ENCODE measurements at regions not wholly inside any gene's neighbourhood (a gene's known extent, or its start where the extent isn't known, plus 50 kb on each side); places are given as distances from the start of the nearest gene placed in this dataset.

DNA sequence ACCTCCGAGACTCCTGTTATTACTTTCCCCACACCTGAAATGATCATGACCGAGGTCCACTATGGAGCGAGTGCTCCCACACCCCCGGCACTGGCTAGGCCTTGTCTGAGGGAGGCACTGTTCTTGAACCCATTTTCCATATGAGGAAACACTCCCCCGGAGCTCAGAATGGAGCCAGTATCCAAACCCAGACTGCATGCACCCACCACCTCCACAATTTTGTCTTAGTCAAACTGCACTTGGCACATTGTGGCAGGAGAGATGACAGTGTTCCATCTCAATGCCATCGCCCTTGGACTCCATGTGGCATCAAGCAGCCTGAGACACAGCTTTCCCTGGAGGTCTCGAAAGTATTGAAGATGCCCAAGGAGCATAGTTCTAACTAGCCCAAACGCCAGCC, 154.1 kb downstream of the NUP210 start:
- BruUV-seq (replicated peaks): no TSS peak
- intact Hi-C loops (cut with micrococcal nuclease; ENCODE audit: unreplicated experiment): no loop called here
- Mint-ChIP-seq H3K36me3 (ENCODE audit: insufficient read depth, unreplicated experiment) (no peaks in the 10 kb centered on the region), H3K27me3 (ENCODE audit: unreplicated experiment) (peaks cover 62% of the 10 kb centered on the region), H3K4me1 (ENCODE audit: low read depth, unreplicated experiment) (peaks cover 7% of the 10 kb centered on the region), H3K27ac (ENCODE audit: unreplicated experiment) (no peak overlapping the region), H3K9me3 (ENCODE audit: low read depth, unreplicated experiment) (no peaks in the 10 kb centered on the region), H3K4me3 (ENCODE audit: low read depth, unreplicated experiment) (no peak overlapping the region)
- TF ChIP-seq, protein P1, sequence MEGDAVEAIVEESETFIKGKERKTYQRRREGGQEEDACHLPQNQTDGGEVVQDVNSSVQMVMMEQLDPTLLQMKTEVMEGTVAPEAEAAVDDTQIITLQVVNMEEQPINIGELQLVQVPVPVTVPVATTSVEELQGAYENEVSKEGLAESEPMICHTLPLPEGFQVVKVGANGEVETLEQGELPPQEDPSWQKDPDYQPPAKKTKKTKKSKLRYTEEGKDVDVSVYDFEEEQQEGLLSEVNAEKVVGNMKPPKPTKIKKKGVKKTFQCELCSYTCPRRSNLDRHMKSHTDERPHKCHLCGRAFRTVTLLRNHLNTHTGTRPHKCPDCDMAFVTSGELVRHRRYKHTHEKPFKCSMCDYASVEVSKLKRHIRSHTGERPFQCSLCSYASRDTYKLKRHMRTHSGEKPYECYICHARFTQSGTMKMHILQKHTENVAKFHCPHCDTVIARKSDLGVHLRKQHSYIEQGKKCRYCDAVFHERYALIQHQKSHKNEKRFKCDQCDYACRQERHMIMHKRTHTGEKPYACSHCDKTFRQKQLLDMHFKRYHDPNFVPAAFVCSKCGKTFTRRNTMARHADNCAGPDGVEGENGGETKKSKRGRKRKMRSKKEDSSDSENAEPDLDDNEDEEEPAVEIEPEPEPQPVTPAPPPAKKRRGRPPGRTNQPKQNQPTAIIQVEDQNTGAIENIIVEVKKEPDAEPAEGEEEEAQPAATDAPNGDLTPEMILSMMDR (IDR thresholded peaks at IDR 0.05; ENCODE audit: unreplicated experiment): no peak
- DNase-seq: no peak
- CTCF ChIA-PET: interaction anchor here (0.7 to 0.8 kb wide), 2 partner anchors 57 to 1341 kb away, joined by 3 to 5 read pairs; no protein-coding TSS in a partner anchor

DNA sequence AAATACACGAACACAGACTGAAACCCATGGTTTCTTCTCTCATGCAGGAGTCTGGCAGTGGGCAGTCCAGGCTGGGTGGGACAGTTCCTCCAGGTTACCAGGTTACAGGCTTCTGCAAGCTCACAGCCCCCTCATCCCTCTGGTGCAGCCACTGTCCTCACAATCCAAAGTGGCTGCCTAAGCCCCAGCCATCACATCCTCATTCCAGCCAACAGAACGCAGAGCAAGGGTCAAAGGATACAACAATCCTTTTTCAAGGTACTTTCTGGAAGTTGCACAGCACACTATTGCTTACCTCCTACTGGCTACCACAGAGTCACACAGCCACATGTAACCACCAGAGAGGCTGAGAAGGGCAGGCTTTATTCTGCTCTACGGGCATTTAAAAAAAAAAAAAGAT, 154.6 kb downstream of the NUP210 start:
- Mint-ChIP-seq H3K36me3 (ENCODE audit: insufficient read depth, unreplicated experiment) (no peaks in the 10 kb centered on the region), H3K27ac (ENCODE audit: unreplicated experiment) (no peak overlapping the region), H3K27me3 (ENCODE audit: unreplicated experiment) (peaks cover 67% of the 10 kb centered on the region), H3K4me1 (ENCODE audit: low read depth, unreplicated experiment) (peaks cover 7% of the 10 kb centered on the region), H3K9me3 (ENCODE audit: low read depth, unreplicated experiment) (no peaks in the 10 kb centered on the region), H3K4me3 (ENCODE audit: low read depth, unreplicated experiment) (no peak overlapping the region)
- DNase-seq: no peak
- BruUV-seq (replicated peaks): no TSS peak
- CTCF ChIA-PET: interaction anchor here (0.8 kb wide), 1 partner anchor 1342 kb away, joined by 5 read pairs; no protein-coding TSS in a partner anchor
- intact Hi-C loops (cut with micrococcal nuclease; ENCODE audit: unreplicated experiment): no loop called here
- TF ChIP-seq, protein P1 (IDR thresholded peaks at IDR 0.05; ENCODE audit: unreplicated experiment): no peak

DNA sequence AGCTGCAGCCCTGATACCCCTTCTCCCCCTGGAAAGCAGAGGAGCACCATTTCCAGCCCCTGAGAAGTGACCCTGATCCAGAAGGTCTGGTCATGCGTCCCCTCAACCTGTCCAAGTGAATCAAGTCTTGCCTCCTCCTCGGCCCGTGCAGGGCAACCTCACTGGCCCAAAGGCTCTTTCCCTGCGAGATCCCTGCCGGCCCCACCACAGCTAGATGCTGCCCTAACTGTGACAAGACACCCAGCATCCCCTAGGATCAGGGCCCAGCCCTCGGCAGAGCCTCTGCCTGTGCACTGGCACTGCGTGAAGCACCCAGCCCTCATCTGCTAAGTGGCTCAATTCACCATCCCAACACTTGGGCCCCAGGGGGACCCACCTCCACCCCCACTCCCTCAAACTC, 155.1 kb downstream of the NUP210 start:
- no peak overlapping the region for H3K27ac Mint-ChIP-seq (ENCODE audit: unreplicated experiment)
- no peaks in the 10 kb centered on the region for H3K9me3 Mint-ChIP-seq (ENCODE audit: low read depth, unreplicated experiment)
- TF ChIP-seq, protein P1 (IDR thresholded peaks at IDR 0.05; ENCODE audit: unreplicated experiment): no peak
- intact Hi-C loops (cut with micrococcal nuclease; ENCODE audit: unreplicated experiment): no loop called here
- peaks cover 7% of the 10 kb centered on the region for H3K4me1 Mint-ChIP-seq (ENCODE audit: low read depth, unreplicated experiment)
- no TSS peak for BruUV-seq (replicated peaks)
- CTCF ChIA-PET: no interaction called here
- no peak overlapping the region for H3K4me3 Mint-ChIP-seq (ENCODE audit: low read depth, unreplicated experiment)
- no peaks in the 10 kb centered on the region for H3K36me3 Mint-ChIP-seq (ENCODE audit: insufficient read depth, unreplicated experiment)
- no peak for DNase-seq
- peaks cover 72% of the 10 kb centered on the region for H3K27me3 Mint-ChIP-seq (ENCODE audit: unreplicated experiment)

DNA sequence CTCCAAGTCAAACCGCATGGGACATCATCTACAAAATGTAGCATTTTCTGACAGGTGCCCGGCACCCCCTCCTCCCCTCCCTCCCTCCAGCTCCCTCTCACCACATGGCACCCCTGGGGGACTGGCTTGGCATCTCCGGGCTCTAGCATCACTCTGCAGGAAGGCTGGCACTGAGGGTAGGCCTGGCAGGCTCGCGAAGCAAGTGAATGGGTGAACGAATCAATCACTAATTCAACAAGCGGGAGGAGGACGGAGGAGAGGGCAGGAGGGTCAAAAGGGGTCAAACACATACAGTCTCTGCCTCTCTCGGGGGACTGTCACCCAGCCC, 155.7 kb downstream of the NUP210 start:
- no TSS peak for BruUV-seq (replicated peaks)

More for the DNA sequence above, 155.7 kb downstream of the NUP210 start:
- DNase-seq: no peak
- CTCF ChIA-PET: no interaction called here
- TF ChIP-seq, protein P1 (IDR thresholded peaks at IDR 0.05; ENCODE audit: unreplicated experiment): no peak
- Mint-ChIP-seq H3K9me3 (ENCODE audit: low read depth, unreplicated experiment) (no peaks in the 10 kb centered on the region), H3K27me3 (ENCODE audit: unreplicated experiment) (peaks cover 77% of the 10 kb centered on the region), H3K36me3 (ENCODE audit: insufficient read depth, unreplicated experiment) (no peaks in the 10 kb centered on the region), H3K4me1 (ENCODE audit: low read depth, unreplicated experiment) (peaks cover 7% of the 10 kb centered on the region), H3K4me3 (ENCODE audit: low read depth, unreplicated experiment) (no peak overlapping the region), H3K27ac (ENCODE audit: unreplicated experiment) (no peak overlapping the region)
- intact Hi-C loops (cut with micrococcal nuclease; ENCODE audit: unreplicated experiment): no loop called here
